ENCODE measurements at regions not wholly inside any gene's neighbourhood (a gene's known extent, or its start where the extent isn't known, plus 50 kb on each side); places are given as distances from the start of the nearest gene placed in this dataset.

DNA sequence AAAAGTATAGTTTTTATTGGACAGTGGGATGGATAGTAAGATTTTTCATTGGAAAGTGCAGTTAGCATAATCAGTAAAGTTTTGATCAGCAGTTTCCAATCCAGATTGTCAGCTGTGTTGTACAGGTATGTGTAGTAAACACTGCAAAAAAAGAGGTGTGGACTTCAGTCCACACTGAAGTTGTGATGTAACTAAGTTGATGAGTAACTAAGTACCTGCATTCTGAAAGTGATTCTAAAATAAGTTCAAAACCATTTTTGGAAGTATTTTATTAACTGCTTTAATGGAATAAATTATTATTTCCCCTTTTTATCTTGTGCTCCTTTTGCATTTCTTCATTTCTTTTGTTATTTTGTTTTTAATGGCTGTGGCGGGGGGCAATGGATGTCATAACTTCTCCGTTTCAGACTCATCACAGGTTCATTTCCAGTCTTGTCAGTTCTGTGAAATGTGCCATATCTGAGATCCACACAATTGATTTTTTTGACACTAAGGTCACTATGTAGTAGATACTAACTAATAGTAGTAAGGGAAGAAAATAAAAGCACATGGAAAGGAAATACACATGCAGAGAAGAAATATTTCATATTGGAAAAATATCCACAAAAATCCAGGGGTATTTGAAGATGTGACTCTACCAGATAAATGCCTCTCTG is 247.5 kb downstream of the GABRG1 start:
- DNase-seq (ENCODE audit: insufficient read length, low spot score) (no peak), FAIRE-seq (no peak)
- TF ChIP-seq POLR2A (IDR thresholded peaks at IDR 0.05; ENCODE audit: low read depth, low read length): no peak

DNA sequence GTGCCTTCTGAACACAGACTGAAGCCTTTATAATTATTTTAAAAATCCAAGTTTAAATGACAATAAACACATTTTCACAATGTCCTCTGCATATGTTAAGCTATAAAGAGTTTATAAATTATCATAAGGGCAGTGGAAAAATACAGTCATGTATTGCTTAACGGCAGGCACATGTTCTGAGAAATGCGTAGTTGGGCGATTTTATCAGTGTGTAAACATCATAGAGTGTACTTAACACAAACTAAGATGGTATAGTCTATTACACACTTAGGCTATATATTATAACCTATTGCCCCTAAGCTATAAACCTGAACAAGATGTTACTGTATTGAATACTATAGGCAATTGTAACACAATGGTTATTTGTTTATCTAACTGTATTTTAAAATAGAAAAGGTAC is 254.7 kb downstream of the GABRG1 start:
- no peak for TF ChIP-seq POLR2A (IDR thresholded peaks at IDR 0.05; ENCODE audit: low read depth, low read length)
- FAIRE-seq: no peak
- DNase-seq (ENCODE audit: insufficient read length, low spot score): no peak

DNA sequence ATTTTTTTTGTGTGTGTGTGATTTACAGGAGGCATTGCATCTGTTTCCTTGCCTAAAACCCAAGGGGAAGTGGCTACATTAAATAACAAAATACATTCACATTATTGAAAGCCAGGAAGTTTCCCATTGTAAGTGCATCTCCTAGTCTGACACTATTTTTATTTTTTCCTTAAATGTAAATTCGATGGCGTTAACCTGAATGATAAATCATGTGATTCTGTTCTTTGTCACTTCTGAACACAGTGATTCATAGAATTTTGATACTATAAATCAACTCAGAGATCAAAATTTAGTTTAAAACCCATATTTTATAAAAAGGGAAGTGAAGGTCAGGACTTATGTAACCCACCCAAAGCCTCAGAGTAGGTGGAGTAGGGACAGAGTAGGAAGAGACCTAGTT is 258.1 kb downstream of the GABRG1 start:
- no peak for TF ChIP-seq POLR2A (IDR thresholded peaks at IDR 0.05; ENCODE audit: low read depth, low read length)
- no peak for FAIRE-seq
- DNase-seq (ENCODE audit: insufficient read length, low spot score): no peak

DNA sequence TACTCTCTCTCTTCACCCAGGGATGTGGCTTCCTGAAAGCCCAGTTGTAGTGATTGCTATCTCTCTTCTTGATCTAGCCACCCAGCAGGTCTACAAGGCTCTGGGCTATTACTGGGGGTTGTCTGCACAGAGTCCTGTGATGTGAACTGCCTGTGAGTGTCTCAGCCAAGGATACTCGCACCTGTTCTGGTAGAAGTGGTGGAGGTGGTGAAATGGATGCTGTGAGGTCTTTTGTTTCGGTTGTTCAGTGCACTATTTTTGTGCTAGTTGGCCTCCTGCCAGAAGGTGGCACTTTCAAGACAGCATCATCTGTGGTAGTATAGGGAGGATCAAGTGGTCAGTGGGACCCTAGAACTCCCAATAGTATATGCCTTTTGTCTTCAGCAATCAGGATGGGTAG is 268.0 kb downstream of the GABRG1 start:
- FAIRE-seq: no peak
- DNase-seq (ENCODE audit: insufficient read length, low spot score): no peak

DNA sequence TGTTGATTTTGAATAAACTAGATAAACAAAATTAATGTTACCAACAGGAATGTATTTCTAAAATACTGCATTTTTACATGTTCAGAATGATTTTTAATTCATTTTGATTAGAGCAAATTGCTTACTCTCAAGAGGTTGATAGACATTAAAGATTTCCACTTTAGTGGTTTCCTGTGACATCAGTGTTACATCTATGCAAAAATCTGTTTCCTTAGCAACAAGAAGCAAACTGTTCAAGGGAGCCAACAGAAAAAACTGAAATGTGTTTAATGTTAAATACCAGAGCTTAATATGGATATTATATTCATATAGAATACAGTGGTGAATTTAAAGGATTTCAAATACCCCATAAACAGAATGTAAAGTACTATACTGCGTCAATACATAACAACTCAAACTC is 277.8 kb downstream of the GABRG1 start:
- DNase-seq (ENCODE audit: insufficient read length, low spot score) (no peak), FAIRE-seq (no peak)
- TF ChIP-seq POLR2A (IDR thresholded peaks at IDR 0.05; ENCODE audit: low read depth, low read length): no peak

More for the DNA sequence above, 268.0 kb downstream of the GABRG1 start:
- TF ChIP-seq POLR2A (IDR thresholded peaks at IDR 0.05; ENCODE audit: low read depth, low read length): no peak

DNA sequence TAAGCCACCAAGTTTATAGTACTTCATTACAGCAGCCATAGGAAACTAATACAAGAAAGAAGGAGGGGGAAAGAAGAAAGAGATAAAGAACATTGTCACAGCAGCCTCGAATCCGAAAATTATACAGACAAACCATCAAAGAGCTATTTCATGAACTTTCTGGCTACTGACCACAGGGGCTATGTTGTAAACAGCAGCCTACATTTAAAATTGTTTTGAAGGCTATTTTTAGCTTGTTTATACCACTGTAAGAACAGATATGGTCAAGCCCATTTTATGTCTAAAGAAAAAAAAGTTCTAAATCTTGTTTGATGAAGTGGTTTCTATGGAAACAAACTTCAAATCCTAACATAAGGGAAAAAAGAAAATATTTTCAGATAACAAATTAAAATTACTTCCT is 282.1 kb downstream of the GABRG1 start:
- DNase-seq (ENCODE audit: insufficient read length, low spot score) (no peak), FAIRE-seq (no peak)
- TF ChIP-seq POLR2A (IDR thresholded peaks at IDR 0.05; ENCODE audit: low read depth, low read length): no peak

DNA sequence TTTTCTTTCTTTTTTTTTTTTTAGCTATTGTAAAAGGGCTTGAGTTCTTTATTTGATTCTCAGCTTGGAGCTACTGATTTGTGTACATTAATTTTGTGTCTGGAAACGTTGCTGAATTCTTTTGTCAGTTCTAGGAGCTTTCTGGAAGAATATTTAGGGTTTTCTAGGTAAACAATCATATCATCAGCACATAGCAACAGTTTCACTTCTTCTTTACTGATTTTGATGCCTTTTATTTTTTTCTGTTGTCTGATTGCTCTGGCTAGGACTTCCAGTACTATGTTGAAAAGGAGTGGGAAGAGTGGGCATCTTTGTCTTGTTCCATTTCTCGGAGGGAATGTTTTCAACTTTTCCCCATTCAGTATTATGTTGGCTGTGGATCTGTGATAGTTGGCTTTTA is 292.2 kb downstream of the GABRG1 start:
- no peak for TF ChIP-seq POLR2A (IDR thresholded peaks at IDR 0.05; ENCODE audit: low read depth, low read length)
- no peak for FAIRE-seq
- DNase-seq (ENCODE audit: insufficient read length, low spot score): no peak

DNA sequence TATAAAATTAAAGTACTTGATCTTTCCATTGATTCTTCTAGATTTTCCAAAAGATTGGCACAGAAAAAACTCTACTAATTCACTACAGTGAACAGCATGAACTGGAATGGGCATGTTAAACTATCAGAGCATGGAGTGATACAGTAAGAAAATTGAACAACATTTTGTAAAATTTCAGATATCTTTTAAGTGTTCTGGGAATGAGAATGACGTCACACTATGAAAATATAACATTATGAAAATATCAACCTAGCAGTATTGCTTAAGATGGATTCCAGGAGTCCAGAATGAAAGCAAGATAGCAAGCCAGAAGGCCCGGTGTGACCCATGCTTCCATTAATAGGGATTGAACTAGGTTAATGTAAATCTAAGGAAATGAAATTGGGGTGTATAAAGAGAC is 319.9 kb downstream of the GABRG1 start:
- FAIRE-seq: no peak
- TF ChIP-seq POLR2A (IDR thresholded peaks at IDR 0.05; ENCODE audit: low read depth, low read length): no peak
- no peak for DNase-seq (ENCODE audit: insufficient read length, low spot score)

DNA sequence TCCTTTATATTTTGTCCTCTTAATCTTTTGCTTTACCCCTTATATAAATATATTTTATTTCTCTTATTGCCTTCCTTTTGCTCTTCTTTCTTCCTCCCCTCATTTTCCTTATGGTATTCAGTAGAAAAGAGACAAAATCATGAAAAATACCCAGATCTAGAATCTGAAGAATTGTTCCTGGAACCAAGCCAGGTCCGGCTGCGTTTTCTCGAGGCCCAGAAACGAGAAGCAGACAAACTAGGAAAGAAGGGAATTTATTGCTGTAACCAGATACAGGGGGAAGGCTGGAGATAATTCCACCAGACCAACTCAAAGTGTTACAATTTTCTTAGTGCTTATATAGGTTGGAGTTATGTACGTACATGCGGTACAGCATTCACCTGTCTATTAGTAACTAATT is 328.7 kb downstream of the GABRG1 start:
- TF ChIP-seq POLR2A (IDR thresholded peaks at IDR 0.05; ENCODE audit: low read depth, low read length): no peak
- FAIRE-seq (no peak), DNase-seq (ENCODE audit: insufficient read length, low spot score) (no peak)

DNA sequence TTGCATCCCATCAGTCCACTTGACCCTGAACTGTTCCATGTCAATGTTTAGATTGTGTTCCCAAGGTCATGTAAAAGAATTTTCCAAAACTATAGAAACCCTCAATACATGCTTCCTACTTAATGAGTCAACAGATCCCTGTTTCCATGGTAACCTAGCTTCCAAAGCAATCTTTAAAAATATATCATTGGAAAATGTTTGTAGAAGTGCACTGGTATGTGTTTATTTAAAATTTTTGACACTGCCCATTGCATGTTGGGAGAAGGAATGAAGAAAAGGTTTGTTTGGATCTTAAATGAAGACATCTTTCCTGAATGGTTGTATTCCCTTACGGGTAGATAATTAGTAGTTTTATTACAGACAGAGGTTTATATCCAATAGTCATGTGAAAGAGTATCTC is 345.3 kb downstream of the GABRG1 start:
- TF ChIP-seq POLR2A (IDR thresholded peaks at IDR 0.05; ENCODE audit: low read depth, low read length): no peak
- DNase-seq (ENCODE audit: insufficient read length, low spot score) (no peak), FAIRE-seq (no peak)

DNA sequence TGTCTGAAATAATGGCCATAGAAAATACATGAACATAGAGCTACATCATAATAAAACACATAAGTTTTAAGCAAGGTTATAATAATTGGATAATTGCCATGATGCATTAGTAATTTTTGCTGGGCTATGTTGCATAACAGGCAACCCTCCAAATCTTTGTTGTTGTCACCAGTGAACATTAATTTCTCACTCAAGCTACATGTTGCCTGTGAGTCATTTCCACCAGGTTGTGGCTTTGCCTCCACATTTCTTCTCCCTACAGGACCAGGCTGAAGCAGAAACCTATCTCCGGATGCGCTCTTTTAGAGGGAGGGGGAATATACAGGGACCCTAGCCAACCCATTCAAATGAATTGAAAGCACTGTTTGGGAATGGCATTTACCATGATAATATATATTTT is 347.7 kb downstream of the GABRG1 start:
- DNase-seq (ENCODE audit: insufficient read length, low spot score) (no peak), FAIRE-seq (no peak)
- no peak for TF ChIP-seq POLR2A (IDR thresholded peaks at IDR 0.05; ENCODE audit: low read depth, low read length)

DNA sequence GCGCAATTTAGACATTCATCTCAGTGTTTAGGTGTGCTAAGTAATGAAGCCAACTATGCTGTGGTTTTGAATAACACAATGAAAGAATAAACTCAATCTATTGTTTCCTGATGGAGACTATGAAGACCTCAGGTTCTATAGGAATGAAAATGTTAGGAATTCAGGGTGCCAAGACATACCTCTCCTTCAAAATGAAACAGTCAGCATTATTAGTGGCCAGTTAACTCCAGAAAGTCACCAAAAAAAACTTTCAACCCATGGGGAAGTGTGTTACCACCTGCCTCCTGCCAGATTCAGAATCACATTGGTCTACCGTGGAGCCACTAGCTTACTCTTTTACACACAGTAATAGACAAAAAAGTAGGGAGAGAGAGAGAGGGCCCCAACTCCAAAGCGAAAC is 352.9 kb downstream of the GABRG1 start:
- DNase-seq (ENCODE audit: insufficient read length, low spot score): no peak
- TF ChIP-seq POLR2A (IDR thresholded peaks at IDR 0.05; ENCODE audit: low read depth, low read length): no peak
- FAIRE-seq: no peak

DNA sequence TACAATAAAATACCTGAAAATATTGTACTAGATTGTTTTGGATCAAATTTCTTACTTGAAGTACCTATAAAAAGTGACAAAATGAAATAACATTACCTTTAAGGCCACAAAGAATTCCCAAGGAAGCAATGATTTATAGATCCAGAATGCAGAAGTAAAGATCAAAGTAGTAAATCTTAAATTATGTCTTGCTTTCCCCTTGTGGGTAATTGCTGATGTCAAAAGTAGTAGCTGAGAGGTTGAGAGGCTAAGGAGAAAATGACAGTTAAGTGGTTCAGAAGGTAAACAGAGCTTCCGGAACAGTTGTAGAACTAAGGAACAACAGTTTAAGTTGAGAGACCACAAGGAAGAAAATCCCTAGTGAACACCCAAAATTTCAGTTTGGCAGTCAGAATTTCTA is 358.3 kb downstream of the GABRG1 start:
- DNase-seq (ENCODE audit: insufficient read length, low spot score) (no peak), FAIRE-seq (no peak)
- no peak for TF ChIP-seq POLR2A (IDR thresholded peaks at IDR 0.05; ENCODE audit: low read depth, low read length)

DNA sequence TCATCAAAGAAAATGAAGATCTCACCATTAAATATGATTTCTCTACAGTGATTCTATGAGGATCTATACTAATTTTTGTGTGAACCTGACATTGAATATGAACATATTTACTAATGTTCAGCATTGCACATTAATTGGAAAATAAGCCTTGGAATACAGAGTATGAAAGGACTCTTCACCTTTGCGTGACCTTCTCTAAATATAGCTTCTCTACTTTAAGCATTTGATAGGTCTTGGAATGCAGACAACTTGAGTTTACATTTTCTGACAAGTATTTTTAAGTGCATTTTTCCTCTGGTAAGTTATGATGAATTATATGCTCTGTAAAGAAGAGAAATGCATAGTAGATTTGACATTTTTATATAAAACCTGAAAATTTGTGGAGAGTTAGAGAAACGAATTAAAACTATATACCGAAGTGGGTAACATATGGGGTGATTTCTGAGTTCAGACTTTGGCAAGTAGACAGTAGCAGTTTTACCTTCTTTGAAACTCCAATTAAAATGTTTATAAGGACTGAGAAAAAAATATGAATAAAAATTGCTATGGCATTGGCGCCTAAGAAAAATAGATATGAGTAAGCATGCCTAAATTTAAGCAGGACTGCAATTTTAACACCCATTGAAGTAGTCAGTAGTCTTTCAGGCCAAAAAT is 371.9 kb downstream of the GABRG1 start:
- no peak for DNase-seq (ENCODE audit: insufficient read length, low spot score)
- no peak for TF ChIP-seq POLR2A (IDR thresholded peaks at IDR 0.05; ENCODE audit: low read depth, low read length)
- no peak for FAIRE-seq

DNA sequence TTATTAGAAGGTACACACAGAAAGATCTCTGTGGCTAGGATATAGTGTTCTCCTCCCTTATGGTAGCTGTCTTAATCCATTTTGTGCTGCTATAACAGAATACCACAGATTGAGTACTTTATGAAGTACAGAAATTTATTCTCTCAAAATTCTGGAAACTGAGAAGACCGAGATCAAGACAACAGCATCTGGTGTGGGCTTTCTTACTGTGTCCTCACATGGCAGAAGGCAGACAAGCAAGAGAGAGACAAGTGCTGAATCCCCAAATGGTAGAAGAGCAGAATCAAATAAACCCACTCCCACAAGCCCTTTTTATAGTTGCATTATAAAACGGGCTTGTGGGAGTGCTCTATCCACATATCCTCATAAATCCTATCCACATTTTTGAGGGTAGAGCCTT is 373.1 kb downstream of the GABRG1 start:
- FAIRE-seq: no peak
- no peak for DNase-seq (ENCODE audit: insufficient read length, low spot score)
- no peak for TF ChIP-seq POLR2A (IDR thresholded peaks at IDR 0.05; ENCODE audit: low read depth, low read length)

Data from H54 (cell line).